B cell (primary cell): ENCODE measurements at regions not wholly inside any gene's neighbourhood (a gene's known extent, or its start where the extent isn't known, plus 50 kb on each side); places are given as distances from the start of the nearest gene placed in this dataset.

Source experiments
- ATAC-seq: fragments of 200-7000 bp; cut with Tn5 transposase; one replicate; pipeline ENCODE4 v1.10.0; 2021; ENCODE audit warnings: low read depth, mild to moderate bottlenecking, moderate number of reproducible peaks, moderate library complexity
- CTCF ChIA-PET: fragments of 350-600 bp; sonication (Branson Sonifier 250); formaldehyde crosslinking; loops from one replicate; lab custom pipeline; 2021; ENCODE audit warnings: antibody characterized with exemption, inconsistent platforms; lab: Charles Lee
- POLR2A ChIA-PET: fragments of 350-600 bp; sonication (Branson Sonifier 250); formaldehyde crosslinking; loops from one replicate; lab custom pipeline; 2021; ENCODE audit warnings: antibody characterized with exemption; lab: Charles Lee
- DNase-seq: peaks from one replicate; pipeline ENCODE4 v3.0.0; 2013
- H2AFZ ChIP-seq: 2 replicates; pipeline ENCODE4 v1.6.1; 2012; ENCODE audit warnings: mild to moderate bottlenecking, low read depth, low read length; ENCODE audit not compliant: insufficient read depth, poor library complexity, severe bottlenecking
- H3K27ac ChIP-seq, 2 donors: 1 replicate in 1 of 2; 2 replicates in 1 of 2; pipeline ENCODE4 v1.5.1; 2012 to 2013; ENCODE audit warnings: low read length in 2 of 2, mild to moderate bottlenecking in 2 of 2, moderate library complexity in 1 of 2
- H3K27me3 ChIP-seq, 4 experiments: fragments of 200-600 bp in 1 of 4; sonication (generic) in 1 of 4; replicated peaks in 1 of 4; 1 replicate in 2 of 4; 2 replicates in 2 of 4; pipeline versions ENCODE4 v1.6.1 to v1.7.0; 2013 to 2016; ENCODE audit warnings: low read length in 3 of 4, mild to moderate bottlenecking in 2 of 4, mixed read lengths in 1 of 4, moderate library complexity in 1 of 4; ENCODE audit not compliant: insufficient read depth in 4 of 4, control insufficient read depth in 3 of 4; ENCODE audit errors: control extremely low read depth in 1 of 4
- H3K36me3 ChIP-seq, 2 experiments: replicated peaks in 1 of 2; 1 replicate in 1 of 2; 2 replicates in 1 of 2; pipeline versions ENCODE4 v1.6.1 to v1.7.1; 2013; ENCODE audit warnings: low read length in 1 of 2; ENCODE audit not compliant: insufficient read depth in 2 of 2, control insufficient read depth in 1 of 2; ENCODE audit errors: control extremely low read depth in 1 of 2, extremely low read depth in 1 of 2
- H3K4me1 ChIP-seq, 2 donors: fragments of 200-600 bp in 1 of 2; sonication (generic) in 1 of 2; 1 replicate in 1 of 2; 2 replicates in 1 of 2; pipeline versions ENCODE4 v1.5.1 to v1.6.1; 2013 to 2017; ENCODE audit warnings: low read length in 2 of 2; ENCODE audit not compliant: control insufficient read depth in 2 of 2, insufficient read depth in 2 of 2
- H3K4me2 ChIP-seq: replicated peaks from 2 replicates; pipeline ENCODE3; 2012; ENCODE audit warnings: mild to moderate bottlenecking, low read depth, low read length; ENCODE audit not compliant: poor library complexity, severe bottlenecking
- H3K4me3 ChIP-seq, 5 experiments: fragments of 200-600 bp in 1 of 5; sonication (generic) in 1 of 5; 1 replicate in 3 of 5; 2 replicates in 2 of 5; pipeline versions ENCODE4 v1.5.1 to v1.7.0; 2011 to 2016; ENCODE audit warnings: low read length in 4 of 5, mild to moderate bottlenecking in 4 of 5, low read depth in 2 of 5, control low read depth in 1 of 5, moderate library complexity in 1 of 5; ENCODE audit not compliant: insufficient read depth in 1 of 5; ENCODE audit errors: control extremely low read depth in 1 of 5, extremely low read depth in 1 of 5
- H3K79me2 ChIP-seq: fragments of 200-600 bp; sonication (generic); one replicate; pipeline ENCODE4 v1.6.0; 2016; ENCODE audit warnings: low read length; ENCODE audit not compliant: control insufficient read depth, insufficient read depth
- H3K9ac ChIP-seq: fragments of 200-600 bp; sonication (generic); 2 replicates; pipeline ENCODE4 v1.6.1; 2017; ENCODE audit warnings: mild to moderate bottlenecking, low read length, moderate library complexity
- H3K9me3 ChIP-seq, 3 donors: one replicate each; pipeline versions ENCODE4 v1.6.1 to v1.7.1; 2013; ENCODE audit warnings: low read length in 2 of 3; ENCODE audit not compliant: control insufficient read depth in 2 of 3, insufficient read depth in 1 of 3; ENCODE audit errors: control extremely low read depth in 1 of 3
- H4K20me1 ChIP-seq: 2 replicates; pipeline ENCODE4 v1.6.0; 2012; ENCODE audit warnings: mild to moderate bottlenecking, low read length; ENCODE audit not compliant: insufficient read depth, control insufficient read depth, poor library complexity, severe bottlenecking
- H3K27ac Mint-ChIP-seq: one replicate; pipeline ENCODE4 v1.8.0; 2021; ENCODE audit warnings: mixed read lengths
- H3K27me3 Mint-ChIP-seq: one replicate; pipeline ENCODE4 v1.8.0; 2021; ENCODE audit warnings: mixed read lengths
- H3K4me1 Mint-ChIP-seq: one replicate; pipeline ENCODE4 v1.8.0; 2021; ENCODE audit warnings: mixed read lengths
- H3K4me3 Mint-ChIP-seq: one replicate; pipeline ENCODE4 v1.8.0; 2021; ENCODE audit warnings: mixed read lengths
- H3K9me3 Mint-ChIP-seq: one replicate; pipeline ENCODE4 v1.8.0; 2022; ENCODE audit warnings: mixed read lengths; ENCODE audit not compliant: insufficient read depth
- CTCF ChIP-seq: fragments of 200-600 bp; IDR thresholded peaks from one replicate; pipeline ENCODE4 v1.8.0; 2022; ENCODE audit warnings: antibody characterized with exemption, mild to moderate bottlenecking
- EZH2 ChIP-seq: IDR thresholded peaks from 2 replicates; pipeline ENCODE4 v1.6.1; 2012; ENCODE audit warnings: borderline replicate concordance, low read depth, mild to moderate bottlenecking, moderate library complexity, low read length; ENCODE audit not compliant: insufficient read depth, poor library complexity, severe bottlenecking
- WGBS: methylation state at CpG from one replicate; pipeline ENCODE4 v1.1.5; 2013; ENCODE audit warnings: missing lambda C conversion rate; ENCODE audit not compliant: insufficient coverage; 5-methylcytosine and 5-hydroxymethylcytosine counted together
- intact Hi-C: fragments of 100-400 bp; cut with micrococcal nuclease; formaldehyde crosslinking; loops from one replicate; pipeline ENCODE4 v1.10.0; 2022

DNA sequence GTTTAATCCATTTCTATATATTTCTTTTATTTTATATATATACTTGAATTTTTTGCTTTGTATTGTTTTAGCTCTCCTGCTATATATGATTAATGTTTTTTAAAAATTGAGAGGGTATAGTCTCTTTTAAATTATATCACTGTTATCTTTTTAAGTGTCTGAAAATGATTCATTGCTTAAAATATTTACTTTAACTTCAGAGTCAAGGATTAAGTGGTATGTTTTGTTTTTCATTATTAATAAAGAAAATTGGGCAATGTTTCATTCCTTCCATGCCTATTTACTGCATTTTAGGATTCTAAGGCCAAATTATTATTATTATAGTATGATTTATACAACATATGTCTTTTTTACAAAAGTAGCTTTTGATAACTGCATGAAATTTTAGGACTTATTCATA is 67.2 kb upstream of the THSD7A start:
- Histone ChIP-seq H3K9me3 (no peaks in the 10 kb centered on the region), H3K4me2 (no peak overlapping the region), H3K9ac (no peak overlapping the region), H4K20me1 (no peaks in the 10 kb centered on the region), H3K4me1 (no peaks in the 10 kb centered on the region), H3K27me3 (no peaks in the 10 kb centered on the region), H3K27ac (no peak overlapping the region), H3K36me3 (no peaks in the 10 kb centered on the region), H3K79me2 (no peaks in the 10 kb centered on the region), H3K4me3 (no peak overlapping the region), H2AFZ (no peak overlapping the region)
- POLR2A ChIA-PET: no interaction called here
- DNase-seq (no peak), ATAC-seq (no peak)
- H3K9me3 Mint-ChIP-seq: no peaks in the 10 kb centered on the region
- no peak overlapping the region for H3K4me3 Mint-ChIP-seq
- CTCF ChIA-PET: no interaction called here
- no peak overlapping the region for H3K27ac Mint-ChIP-seq
- intact Hi-C loops: no loop called here
- H3K27me3 Mint-ChIP-seq: no peaks in the 10 kb centered on the region
- no peaks in the 10 kb centered on the region for H3K4me1 Mint-ChIP-seq
- TF ChIP-seq CTCF: no peak
- no peak for TF ChIP-seq EZH2

DNA sequence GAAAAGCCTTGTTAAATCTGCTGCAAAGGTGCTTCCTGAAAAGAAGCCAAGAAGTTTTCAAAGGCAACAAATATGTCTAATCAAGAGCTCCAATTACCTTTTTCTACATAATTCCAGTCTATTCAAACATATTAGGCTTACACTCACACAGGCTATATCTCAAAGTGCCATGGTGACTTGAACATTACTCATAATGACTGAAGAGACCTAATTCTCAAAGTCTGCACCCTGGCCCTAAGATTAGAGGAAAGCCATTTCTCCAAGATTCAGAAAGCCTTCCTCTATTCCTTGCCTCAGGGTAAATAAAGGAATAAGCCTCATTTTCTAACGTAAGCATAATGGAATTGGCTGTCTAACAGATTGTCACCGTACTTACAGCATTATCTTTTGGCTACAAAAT is 78.3 kb upstream of the THSD7A start:
- Histone ChIP-seq H3K27me3 (no peaks in the 10 kb centered on the region), H3K9me3 (no peaks in the 10 kb centered on the region), H3K9ac (no peak overlapping the region), H3K79me2 (no peaks in the 10 kb centered on the region), H2AFZ (no peak overlapping the region), H3K4me3 (no peak overlapping the region), H3K4me1 (no peaks in the 10 kb centered on the region), H3K4me2 (no peak overlapping the region), H4K20me1 (no peaks in the 10 kb centered on the region), H3K27ac (no peak overlapping the region), H3K36me3 (no peaks in the 10 kb centered on the region)
- no peak for TF ChIP-seq EZH2
- POLR2A ChIA-PET: no interaction called here
- ATAC-seq (no peak), DNase-seq (no peak)
- CTCF ChIA-PET: no interaction called here
- Mint-ChIP-seq H3K4me3 (no peak overlapping the region), H3K27me3 (no peaks in the 10 kb centered on the region), H3K27ac (no peak overlapping the region), H3K9me3 (no peaks in the 10 kb centered on the region), H3K4me1 (no peaks in the 10 kb centered on the region)
- intact Hi-C loops: no loop called here
- no CpG with 5 or more reads among the region's 2 CpGs for WGBS
